GM21529 (cell line): ENCODE measurements at regions not wholly inside any gene's neighbourhood (a gene's known extent, or its start where the extent isn't known, plus 50 kb on each side); places are given as distances from the start of the nearest gene placed in this dataset.
"Not testable (repeated sequence)": the region's sequence is repeated elsewhere in the genome, so short reads cannot be mapped to it uniquely, and the experiment has no call there.

ENCODE experiments used
- ATAC-seq: cut with Tn5 transposase; IDR thresholded peaks from one replicate; pipeline ENCODE4 v1.9.1; 2021; ENCODE audit not compliant: unreplicated experiment

DNA sequence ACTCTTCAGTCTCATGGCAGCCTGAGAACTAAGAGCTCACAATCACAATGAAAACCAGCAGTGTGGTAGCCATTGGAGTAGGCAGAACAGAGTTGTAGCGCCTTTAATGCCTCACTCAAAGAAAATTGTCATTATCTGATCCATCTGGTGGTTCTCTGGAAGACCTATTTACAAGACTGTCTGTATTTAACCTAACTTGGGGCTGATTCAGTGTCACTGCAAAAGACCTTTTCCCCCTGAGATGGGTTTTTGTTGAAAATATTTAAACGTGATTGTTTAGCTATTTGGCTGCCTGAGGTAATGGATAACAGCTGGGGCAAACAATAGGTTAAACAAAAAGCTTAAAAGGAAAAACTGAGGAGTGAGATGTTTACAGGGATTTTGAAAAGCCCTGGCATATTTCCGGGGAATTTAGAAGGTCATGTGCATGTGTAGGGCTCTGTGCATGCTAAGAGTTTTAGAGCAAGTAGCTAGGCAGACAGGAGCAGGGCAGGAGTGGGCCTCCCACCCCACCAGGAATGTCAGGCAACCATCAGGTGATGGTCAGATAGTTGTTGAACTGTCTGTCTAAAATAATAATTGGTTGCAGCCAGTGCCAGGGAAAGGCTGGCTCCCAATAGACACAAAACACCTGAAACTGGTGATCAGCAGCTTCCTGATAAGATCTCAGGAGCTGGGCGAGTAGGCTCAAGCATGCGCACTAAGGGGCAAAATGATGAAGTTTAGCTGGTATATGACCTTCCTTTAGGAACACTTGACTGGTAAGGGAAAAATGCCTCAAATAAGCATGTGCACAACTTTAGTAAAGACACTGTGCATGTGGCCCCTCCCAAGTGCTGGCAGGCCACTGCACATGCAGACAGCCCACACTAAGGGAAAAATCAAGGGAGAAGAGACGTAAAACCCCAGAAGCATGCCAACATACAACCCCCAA is 70.8 kb upstream of the AKIRIN2 start:
- ATAC-seq: no peak

DNA sequence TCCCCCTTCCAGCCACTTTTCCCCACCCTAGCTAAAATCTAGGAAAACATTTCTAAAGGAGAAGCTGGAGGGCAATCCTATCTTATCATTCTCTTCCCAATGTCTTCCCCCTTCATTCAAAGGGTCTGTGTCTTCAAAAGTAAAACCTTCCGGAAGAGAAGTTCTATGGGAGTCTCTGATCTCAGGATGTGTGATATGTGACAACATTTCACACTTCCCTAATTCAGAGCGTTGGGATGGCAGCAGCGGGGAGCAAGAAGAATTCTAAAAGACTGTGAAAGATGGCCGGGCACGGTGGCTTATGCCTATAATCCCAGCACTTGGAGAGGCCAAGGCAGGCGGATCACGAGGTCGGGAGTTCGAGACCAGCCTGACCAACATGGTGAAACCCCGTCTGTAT is 65.4 kb upstream of the AKIRIN2 start:
- ATAC-seq: no peak

DNA sequence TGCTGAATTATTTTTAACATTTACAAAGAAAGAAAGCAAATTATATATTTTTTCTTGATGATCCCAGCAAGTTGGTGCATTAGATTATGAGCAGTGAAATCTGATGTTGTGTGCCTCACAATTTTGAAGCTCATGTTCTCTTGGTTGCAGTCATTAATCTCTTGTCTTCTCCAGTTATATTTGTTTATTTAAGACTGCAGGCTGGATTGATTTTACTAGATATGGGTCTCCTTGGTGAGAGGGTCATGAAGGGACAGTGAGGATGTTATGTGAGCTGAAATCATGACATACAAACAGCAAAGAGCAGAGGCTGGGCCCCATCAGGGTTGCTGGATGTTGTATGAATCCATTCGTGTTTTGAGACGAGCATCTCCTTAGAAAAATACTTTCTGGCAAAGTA is 64.2 kb upstream of the AKIRIN2 start:
- no peak for ATAC-seq

DNA sequence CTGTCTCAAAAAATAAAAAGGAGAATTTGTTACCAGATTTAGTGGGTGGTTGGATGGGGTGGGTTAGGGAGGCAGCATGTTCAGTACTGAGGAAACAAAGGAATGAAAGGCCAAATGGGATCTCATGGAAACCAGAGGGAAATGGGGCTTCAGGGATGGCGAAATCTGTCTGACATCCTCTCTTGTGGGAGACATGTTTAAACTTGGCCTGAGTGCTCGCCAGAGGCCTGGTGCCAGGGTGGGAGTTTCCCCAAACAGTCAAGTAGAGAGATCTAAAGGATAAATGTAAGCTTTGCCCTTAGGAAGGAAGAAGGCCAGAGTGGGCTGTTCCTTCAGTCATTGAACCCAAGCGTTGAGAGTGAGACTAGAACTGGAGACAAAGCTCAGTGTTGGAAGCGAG is 61.9 kb upstream of the AKIRIN2 start:
- no peak for ATAC-seq

DNA sequence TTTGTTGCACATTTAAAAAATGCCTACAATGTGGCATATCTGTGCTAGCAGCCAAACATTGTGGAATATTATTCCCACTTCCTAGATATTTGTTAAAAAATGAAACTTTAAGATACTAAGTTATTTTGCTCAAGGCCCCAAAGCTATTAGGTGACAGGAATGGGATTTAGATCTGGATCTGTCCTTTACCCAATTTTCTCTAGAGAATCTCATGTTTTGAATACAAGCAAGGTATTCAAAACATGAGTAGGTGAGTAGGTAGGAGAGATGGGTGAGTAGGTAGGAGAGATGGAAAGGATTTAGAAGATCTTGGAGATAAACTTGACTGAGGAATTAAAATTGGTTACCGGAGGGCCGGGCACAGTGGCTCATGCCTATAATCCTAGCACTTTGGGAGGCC is 61.2 kb upstream of the AKIRIN2 start:
- ATAC-seq: no peak

DNA sequence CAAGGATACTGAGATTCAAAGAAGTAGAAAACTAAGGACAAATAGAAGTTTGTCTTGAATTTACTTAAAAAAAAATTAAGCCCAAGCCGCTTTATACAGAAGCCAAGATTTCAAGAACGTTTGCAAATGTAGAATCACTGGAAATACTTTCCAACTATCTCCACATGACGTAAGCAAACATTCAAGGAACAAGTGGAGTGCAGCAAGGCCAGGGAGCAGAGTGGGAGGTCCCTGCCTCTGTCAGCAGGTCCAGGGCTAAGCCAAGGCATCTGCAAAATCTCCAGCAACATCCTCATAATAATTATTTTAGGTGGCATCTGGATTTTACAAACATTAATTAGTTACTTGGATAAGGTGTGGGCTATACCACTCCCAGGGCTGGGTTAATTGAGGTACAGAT is 60.1 kb upstream of the AKIRIN2 start:
- no peak for ATAC-seq

DNA sequence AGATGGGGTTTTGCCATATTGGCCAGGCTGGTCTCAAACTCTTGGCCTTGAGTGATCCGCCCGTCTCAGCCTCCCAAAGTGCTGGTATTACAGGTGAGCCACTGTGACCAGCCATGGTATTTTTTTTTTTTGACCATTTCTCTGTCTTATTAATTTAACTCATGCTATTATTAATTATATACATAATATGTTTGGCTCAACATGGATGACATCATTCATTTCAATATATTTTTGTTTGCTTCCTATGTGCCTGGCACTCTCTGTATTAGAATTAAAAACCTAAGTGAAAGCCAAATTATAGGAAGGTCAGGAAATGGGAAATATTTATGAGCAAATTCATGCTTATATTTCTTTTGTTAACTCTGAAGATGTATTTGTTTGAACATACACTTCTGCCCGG is 55.8 kb upstream of the AKIRIN2 start:
- ATAC-seq: no peak

DNA sequence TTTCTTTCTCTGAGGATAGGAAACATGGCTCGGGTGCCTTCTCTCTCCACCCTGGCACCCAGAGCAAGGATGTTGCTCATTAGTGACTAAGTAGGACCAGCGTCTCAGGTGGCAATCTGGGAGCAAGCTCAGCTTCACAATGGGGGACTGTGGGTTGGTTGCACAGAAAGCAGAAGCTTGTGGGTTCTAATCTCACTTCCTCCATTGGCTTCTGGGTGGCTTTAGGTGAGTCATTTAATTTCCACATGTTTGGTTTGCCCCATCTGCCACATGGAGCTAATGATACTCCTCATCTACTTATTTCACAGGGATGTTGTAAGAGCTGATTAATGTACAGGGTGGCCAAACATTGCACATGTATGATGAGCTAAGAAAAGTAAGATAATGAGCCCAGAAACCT is 54.8 kb upstream of the AKIRIN2 start:
- ATAC-seq: peak; percentile 95

DNA sequence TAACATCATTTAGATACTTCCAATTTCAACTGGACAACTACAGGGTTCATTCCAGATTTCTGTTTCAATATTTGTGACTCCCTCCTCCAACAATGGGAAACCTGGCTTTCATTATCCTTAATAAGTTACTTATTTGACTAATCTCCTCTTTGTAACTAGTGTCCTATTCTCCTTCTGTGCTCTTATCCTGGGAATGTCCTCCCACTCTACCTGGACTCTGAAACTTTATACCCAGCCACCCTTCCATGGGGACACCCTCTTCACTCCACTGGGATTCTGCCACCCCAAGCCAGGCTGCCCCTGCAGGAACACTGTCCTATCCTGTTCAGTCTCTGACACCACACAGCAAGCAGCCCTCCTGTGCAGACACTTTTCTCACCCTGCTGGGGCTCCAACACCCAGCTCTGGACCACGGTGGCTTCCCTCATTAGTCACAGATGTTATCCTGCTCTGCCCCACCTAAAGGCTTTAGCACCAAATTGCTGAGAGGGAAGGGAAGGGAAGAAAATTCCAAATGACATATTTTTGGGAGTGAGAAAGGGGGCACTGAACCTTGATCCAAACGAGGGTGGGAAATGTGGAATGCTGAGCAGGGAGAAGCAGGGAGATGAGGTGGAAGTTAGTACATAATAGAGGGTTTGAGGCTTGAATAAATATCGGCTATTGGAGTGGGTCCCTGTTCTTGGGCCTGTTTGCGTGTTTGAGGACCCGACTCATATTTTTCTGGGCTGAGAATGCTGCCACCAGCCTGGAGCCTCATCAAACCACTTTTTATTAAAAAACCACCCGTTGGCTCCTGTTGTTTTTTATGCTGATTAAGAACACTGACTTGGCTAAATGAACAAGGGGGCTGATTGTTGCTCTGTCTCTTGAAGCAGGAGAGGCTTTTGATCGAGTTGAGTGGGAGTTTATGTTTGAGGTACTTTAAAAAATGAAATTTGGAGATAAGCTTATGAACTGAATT is 54.0 kb upstream of the AKIRIN2 start:
- ATAC-seq: no peak

DNA sequence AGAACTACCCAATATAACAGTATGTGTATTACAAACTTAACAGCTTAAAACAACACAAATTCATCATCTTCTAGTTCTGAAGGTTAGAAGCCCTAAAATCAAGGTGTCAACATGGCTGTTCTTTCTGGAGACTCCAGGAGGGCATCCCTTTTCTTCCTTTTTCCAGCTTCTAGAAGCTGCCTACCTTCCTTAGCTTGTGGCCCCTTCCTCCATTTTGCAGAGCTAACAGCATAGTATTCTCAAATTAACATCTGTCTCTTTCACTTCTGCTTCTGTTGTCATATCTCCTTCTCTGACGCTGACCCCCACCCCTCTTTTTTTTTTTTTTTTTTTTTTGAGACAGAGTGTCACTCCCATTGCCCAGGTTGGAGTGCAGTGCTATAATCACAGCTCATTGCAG is 52.8 kb upstream of the AKIRIN2 start:
- ATAC-seq: peak; percentile 47

DNA sequence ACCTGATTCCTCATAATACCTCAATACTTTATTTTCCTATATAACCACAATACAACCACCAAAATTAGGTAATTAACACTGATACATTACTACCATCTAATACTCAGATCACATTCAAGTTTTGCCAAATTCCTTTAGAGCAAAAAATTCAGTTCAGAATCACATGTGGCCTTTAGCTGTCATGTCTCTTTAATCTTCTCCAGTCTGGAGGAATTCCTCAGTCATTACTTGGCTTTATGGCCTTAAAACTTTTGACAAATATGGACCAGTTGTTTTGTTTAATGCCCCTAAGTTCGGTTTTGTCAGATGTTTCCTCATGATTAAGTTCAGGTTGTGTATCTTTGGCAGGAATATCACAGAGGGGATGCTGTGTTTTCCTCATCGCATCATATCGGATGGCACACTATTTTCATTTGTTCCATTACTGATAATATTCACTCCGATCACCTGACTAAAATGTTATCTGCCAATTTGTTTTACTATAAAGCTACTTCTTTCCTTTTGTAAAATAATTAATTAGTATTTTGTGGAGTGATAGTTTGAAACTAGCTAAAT is 51.2 kb upstream of the AKIRIN2 start:
- no peak for ATAC-seq

DNA sequence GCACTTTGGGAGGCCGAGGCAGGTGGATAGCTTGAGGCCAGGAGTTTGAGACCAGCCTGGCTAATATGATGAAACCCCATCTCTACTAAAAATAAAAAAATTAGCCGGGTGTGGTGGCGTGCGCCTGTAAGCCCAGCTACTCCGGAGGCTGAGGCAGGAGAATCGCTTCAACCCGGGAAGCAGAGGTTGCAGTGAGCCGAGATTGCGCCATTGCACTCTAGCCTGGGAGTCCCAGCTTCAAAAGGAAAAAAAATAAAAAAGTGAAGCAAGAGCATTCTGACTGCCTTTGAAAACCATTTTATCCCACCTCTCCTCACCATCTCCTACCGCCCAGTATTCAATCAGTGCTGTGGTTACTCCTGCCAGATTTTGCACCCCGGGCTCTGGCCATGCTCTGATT is 50.5 kb upstream of the AKIRIN2 start:
- ATAC-seq: not testable (repeated sequence)
